Esophagus squamous epithelium (tissue), 5 donors: ENCODE measurements at regions not wholly inside any gene's neighbourhood (a gene's known extent, or its start where the extent isn't known, plus 50 kb on each side); places are given as distances from the start of the nearest gene placed in this dataset.

Source experiments
- DNase-seq: peaks from one replicate; lab custom pipeline; 2025; lab: John Stamatoyannopoulos, UW
- H3K27ac ChIP-seq, 4 donors: fragments of 200-600 bp; sonication (generic); one replicate each; pipeline ENCODE4 v1.5.1; 2016 to 2019; ENCODE audit warnings: mild to moderate bottlenecking in 1 of 4
- H3K27me3 ChIP-seq, 4 donors: fragments of 200-600 bp; sonication (generic); 1 replicate in 3 of 4; 2 replicates in 1 of 4; pipeline versions ENCODE4 v1.5.1 to v1.6.0; 2017 to 2021; ENCODE audit warnings: antibody characterized with exemption in 1 of 4
- H3K36me3 ChIP-seq, 3 donors: fragments of 200-600 bp; sonication (generic); one replicate each; pipeline ENCODE4 v1.5.1; 2016 to 2019
- H3K4me1 ChIP-seq, 3 donors: fragments of 200-600 bp; sonication (generic); one replicate each; pipeline ENCODE4 v1.5.1; 2017 to 2019
- H3K4me3 ChIP-seq, 4 donors: fragments of 200-600 bp; sonication (generic); 1 replicate in 3 of 4; 2 replicates in 1 of 4; pipeline ENCODE4 v1.5.1; 2016 to 2019; ENCODE audit warnings: mild to moderate bottlenecking in 2 of 4, moderate library complexity in 1 of 4
- H3K9me3 ChIP-seq, 3 donors: fragments of 200-600 bp; sonication (generic); one replicate each; pipeline ENCODE4 v1.5.1; 2016 to 2019
- POLR2A ChIP-seq, 4 donors: fragments of 450-650 bp; IDR thresholded peaks; one replicate each; pipeline ENCODE4 v1.6.1; 2017; ENCODE audit warnings: antibody characterized with exemption in 4 of 4, mild to moderate bottlenecking in 4 of 4, moderate library complexity in 3 of 4
- WGBS, 2 donors: methylation state at CpG; one replicate each; pipeline ENCODE4 v1.1.5; 2018; 5-methylcytosine and 5-hydroxymethylcytosine counted together
- intact Hi-C: fragments of 100-400 bp; cut with DNase I; formaldehyde crosslinking; loops from one replicate; pipeline ENCODE4 v1.15.0; 2022
- TF ChIP-seq, protein P1 (sequence below), 6 experiments: fragments of 450-650 bp in 4 of 6; fragments of 200-600 bp in 2 of 6; sonication (generic) in 2 of 6; IDR thresholded peaks; one replicate each; pipeline ENCODE4 v1.5.1; 2016 to 2019; ENCODE audit warnings: antibody characterized with exemption in 6 of 6, mild to moderate bottlenecking in 4 of 6, moderate library complexity in 4 of 6
- donor health status: DM: yes; HTN: yes; CAD: no.

DNA sequence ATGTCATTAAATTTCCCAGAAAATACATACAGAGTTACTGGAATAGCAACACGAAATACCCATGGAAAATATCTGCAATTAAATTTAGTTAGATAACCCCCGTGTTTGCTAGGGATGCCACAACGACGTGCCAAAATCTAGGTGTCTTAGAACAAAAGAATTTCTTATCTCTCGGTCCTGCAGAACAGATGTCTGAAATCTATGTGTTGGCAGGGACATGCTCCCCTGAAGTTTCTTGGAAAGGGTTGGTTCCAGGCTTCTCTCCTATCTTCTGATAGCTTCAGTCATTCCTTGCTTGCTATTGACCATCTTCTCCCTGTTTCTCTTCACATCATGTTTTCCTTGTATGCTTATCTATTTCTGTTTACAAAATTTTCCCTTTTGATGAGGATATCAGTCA is 1067.0 kb downstream of the CDH18 start:
- no peak for DNase-seq
- TF ChIP-seq, protein P1, sequence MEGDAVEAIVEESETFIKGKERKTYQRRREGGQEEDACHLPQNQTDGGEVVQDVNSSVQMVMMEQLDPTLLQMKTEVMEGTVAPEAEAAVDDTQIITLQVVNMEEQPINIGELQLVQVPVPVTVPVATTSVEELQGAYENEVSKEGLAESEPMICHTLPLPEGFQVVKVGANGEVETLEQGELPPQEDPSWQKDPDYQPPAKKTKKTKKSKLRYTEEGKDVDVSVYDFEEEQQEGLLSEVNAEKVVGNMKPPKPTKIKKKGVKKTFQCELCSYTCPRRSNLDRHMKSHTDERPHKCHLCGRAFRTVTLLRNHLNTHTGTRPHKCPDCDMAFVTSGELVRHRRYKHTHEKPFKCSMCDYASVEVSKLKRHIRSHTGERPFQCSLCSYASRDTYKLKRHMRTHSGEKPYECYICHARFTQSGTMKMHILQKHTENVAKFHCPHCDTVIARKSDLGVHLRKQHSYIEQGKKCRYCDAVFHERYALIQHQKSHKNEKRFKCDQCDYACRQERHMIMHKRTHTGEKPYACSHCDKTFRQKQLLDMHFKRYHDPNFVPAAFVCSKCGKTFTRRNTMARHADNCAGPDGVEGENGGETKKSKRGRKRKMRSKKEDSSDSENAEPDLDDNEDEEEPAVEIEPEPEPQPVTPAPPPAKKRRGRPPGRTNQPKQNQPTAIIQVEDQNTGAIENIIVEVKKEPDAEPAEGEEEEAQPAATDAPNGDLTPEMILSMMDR (IDR thresholded peaks at IDR 0.05) = no peak
- TF ChIP-seq POLR2A (IDR thresholded peaks at IDR 0.05) = no peak
- Histone ChIP-seq H3K9me3 (no peaks in the 10 kb centered on the region), H3K36me3 (no peaks in the 10 kb centered on the region), H3K4me3 (no peak overlapping the region), H3K4me1 (no peaks in the 10 kb centered on the region), H3K27me3 (no peaks in the 10 kb centered on the region), H3K27ac (no peak overlapping the region)
- WGBS, 2 donors = 49 to 64% methylated on average over 5 of the region's 5 CpGs
- intact Hi-C loops = no loop called here

- H3K27ac ChIP-seq = no peak overlapping the region
- DNase-seq = no peak
- no peaks in the 10 kb centered on the region for H3K4me1 ChIP-seq
- H3K36me3 ChIP-seq = no peaks in the 10 kb centered on the region
- H3K4me3 ChIP-seq = no peak overlapping the region
- TF ChIP-seq POLR2A (IDR thresholded peaks at IDR 0.05) = no peak
- TF ChIP-seq, protein P1 (IDR thresholded peaks at IDR 0.05) = no peak
- 58 to 63% methylated on average over 2 of the region's 2 CpGs for WGBS, 2 donors
- H3K27me3 ChIP-seq = no peaks in the 10 kb centered on the region
- intact Hi-C loops = no loop called here
- no peaks in the 10 kb centered on the region for H3K9me3 ChIP-seq
These were observed 1055.9 kb downstream of the CDH18 start for GRCh38 chr5:18932081-18932480.

GRCh38 chr5:18944771-18945170 is 1043.2 kb downstream of the CDH18 start:
- H3K4me3 ChIP-seq = no peak overlapping the region
- no peaks in the 10 kb centered on the region for H3K4me1 ChIP-seq
- DNase-seq = no peak
- no peaks in the 10 kb centered on the region for H3K36me3 ChIP-seq
- H3K27ac ChIP-seq = no peak overlapping the region
- WGBS, 2 donors = 58% methylated on average over 5 of the region's 5 CpGs
- H3K27me3 ChIP-seq = no peaks in the 10 kb centered on the region
- no peaks in the 10 kb centered on the region for H3K9me3 ChIP-seq
- intact Hi-C loops = no loop called here
- TF ChIP-seq POLR2A (IDR thresholded peaks at IDR 0.05) = no peak
- TF ChIP-seq, protein P1 (IDR thresholded peaks at IDR 0.05) = no peak

DNA sequence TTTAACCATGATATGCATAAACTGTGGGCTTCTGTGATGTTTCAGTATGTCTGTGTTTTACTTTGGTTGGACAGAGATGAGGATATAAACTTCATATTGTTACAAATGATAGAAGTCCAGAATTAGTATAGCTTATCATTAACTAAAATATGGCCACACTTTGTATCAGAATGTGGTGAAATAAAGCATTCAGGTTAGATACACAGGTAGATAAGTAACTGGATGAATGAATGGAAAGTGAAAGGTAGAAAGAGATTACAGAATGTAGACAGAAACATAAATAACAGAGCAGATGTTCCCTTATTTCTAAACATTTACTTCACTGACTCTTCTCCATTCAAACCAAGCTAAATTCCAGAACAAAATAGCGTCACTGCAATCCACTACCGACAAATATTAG is 1033.8 kb downstream of the CDH18 start:
- Histone ChIP-seq H3K4me1 (no peaks in the 10 kb centered on the region), H3K4me3 (no peak overlapping the region), H3K36me3 (no peaks in the 10 kb centered on the region), H3K27me3 (no peaks in the 10 kb centered on the region), H3K27ac (no peak overlapping the region), H3K9me3 (no peaks in the 10 kb centered on the region)
- intact Hi-C loops = no loop called here
- DNase-seq = no peak
- WGBS, 2 donors = 50 to 70% methylated on average over 2 of the region's 2 CpGs
- TF ChIP-seq, protein P1 (IDR thresholded peaks at IDR 0.05) = no peak
- no peak for TF ChIP-seq POLR2A (IDR thresholded peaks at IDR 0.05)

DNA sequence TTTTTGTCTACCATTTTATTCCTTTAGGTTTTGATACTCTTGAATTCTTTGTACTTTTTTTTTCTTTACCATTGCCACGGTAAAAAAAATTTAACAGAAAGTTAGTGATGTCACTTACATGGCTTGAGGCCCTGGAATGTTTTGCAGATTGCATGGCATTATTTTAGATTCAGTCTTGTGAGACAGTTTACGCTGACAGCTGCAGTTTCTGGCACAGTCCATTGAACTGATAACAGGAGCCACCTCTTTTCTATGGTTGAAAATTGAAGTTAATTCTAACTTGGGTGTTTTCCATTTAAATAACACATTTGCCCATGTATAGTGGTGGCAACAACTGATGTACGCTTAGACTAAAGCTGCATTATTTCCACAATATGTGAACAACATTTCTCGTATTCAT is 1028.5 kb downstream of the CDH18 start:
- no peak overlapping the region for H3K4me3 ChIP-seq
- H3K4me1 ChIP-seq = no peaks in the 10 kb centered on the region
- H3K9me3 ChIP-seq = no peaks in the 10 kb centered on the region
- TF ChIP-seq, protein P1 (IDR thresholded peaks at IDR 0.05) = no peak
- TF ChIP-seq POLR2A (IDR thresholded peaks at IDR 0.05) = no peak
- intact Hi-C loops = no loop called here
- no peak for DNase-seq
- WGBS, 2 donors = 65 to 73% methylated on average over 4 of the region's 4 CpGs
- H3K36me3 ChIP-seq = no peaks in the 10 kb centered on the region
- H3K27ac ChIP-seq = no peak overlapping the region
- H3K27me3 ChIP-seq = no peaks in the 10 kb centered on the region
